Fibroblast of gingiva (primary cell): ENCODE measurements at regions not wholly inside any gene's neighbourhood (a gene's known extent, or its start where the extent isn't known, plus 50 kb on each side); places are given as distances from the start of the nearest gene placed in this dataset.

Experiments used
- DNase-seq: peaks from one replicate; pipeline ENCODE4 v3.0.0-alpha.2; 2011; ENCODE audit warnings: low read depth

DNA sequence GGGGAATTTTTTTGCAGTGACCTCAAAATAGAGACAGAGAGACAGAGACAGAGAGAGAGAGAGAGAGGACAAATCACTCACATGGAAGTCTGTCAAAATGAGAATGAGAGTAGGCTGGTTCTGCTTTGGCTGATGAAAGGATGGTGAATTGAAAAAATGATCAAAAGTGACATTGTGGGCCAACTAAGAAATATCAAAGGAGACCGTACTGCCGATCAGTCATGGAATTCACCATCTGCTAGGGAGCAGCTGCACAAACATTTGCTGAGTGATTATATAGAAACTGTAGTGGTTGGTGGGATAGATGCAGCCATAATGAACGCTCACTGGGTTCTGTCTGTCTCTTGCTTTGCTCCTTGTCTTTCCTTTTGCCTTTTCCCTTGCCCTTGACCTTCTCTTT lies 476.6 kb upstream of the SGCD start:
- DNase-seq, result no peak

DNA sequence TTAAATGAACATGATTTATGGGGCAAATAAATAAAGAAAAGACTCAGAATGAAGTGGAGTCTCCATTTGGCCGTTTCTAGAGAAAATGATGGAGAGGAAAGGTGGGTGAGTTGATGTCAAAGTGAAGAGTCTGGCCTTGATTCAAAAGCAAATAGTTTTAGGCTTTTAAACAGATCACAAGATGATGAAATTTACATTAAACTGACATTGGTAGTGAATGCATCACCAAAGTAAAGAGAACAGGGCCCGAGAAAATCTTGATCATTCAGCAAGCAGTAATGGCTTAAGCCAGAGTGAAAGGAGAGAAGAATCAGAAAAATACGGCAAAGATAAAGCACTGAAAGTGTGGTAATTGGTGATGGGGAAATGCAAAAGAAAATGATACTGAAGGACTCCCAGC lies 460.0 kb upstream of the SGCD start:
- DNase-seq, result no peak

DNA sequence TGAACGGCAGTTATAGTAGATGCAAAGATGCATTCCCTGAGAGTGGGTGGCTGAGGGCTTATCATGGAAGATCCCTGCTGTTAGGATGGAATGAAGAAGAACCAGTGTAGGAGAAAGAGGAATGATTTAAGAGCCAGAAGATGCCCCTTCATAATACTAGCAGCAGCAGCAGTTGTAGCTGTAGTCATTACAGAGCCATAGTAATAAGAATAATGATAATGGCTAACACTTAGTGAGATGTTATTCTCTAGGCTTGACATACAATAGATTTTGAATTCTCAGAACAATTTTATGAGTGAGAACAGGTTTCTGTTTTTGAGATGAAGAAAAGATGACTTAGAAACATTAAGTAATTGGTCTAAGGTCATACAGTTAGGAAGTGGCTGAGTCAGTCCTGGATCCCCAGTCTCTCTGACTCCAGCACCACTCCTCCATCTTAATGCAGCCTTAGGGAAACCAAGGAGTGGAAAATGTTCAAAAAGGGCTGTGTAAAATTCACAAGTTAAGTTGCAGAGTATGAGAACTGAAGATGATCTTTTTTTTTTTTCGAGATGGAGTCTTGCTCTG lies 459.4 kb upstream of the SGCD start:
- DNase-seq, result no peak

DNA sequence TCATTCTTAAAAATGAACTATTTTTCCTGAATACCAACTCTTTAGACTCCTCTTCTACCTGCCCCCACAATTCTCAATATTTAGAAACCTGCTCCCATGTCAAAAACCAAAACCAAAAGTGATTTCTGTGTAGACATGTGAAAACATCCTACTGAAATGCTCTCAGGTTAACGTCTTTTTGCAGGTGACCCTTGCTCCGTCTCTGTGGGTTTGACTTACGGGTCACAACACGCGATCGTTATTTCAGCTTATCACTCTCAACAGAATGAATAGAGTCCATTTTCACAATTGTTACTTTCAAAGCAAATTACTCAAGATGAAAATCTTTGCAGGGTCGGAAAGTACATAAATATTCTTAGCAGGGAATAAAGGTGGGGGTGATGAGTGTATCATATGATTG lies 456.3 kb upstream of the SGCD start:
- no peak for DNase-seq

DNA sequence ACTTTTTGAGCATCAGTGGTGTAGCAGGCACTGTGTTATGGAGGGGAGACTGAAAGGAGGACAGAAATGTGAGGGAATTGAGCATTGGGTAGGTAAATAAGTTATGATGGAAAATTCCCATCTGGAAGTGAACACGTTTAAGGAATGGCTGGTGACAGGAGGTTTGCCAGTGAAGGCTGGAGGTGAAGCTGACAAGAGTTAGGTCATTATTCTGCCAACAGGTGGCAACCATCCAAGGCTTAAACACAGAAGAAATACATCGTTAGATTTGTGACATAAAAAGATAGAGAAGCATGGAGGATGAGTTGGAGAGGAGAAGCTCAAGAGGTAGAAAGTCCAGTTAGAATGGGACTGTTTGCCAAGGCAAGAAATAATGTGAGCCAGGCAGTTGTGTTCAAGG lies 455.3 kb upstream of the SGCD start:
- DNase-seq, result no peak

DNA sequence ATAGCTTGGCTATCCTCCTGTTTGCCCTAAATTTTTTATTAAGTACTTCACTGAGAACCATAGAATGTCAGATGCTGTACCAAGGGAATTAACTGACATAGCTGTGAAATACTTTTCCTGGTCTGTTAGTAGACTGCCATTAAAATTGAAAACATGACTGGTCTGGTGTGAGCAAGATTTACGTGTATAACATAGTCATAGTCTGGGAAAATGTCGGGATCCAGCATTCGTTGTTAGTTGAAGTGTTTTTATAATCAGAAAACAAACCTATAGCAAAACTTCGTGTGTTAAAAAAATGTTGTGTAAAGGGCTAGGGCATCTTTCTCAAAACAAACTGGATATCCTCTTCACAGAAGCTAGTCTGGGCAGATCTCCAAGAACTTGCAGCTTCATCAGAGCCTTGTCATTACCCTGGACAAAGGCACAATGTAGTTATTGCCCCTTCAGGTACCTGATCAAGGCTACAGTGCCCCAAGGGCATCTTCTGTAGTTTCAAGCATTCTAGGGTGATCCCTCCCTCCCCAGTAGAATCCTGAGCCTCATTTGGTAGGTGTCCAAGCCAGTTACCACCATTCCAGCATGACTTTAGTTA lies 454.2 kb upstream of the SGCD start:
- no peak for DNase-seq

DNA sequence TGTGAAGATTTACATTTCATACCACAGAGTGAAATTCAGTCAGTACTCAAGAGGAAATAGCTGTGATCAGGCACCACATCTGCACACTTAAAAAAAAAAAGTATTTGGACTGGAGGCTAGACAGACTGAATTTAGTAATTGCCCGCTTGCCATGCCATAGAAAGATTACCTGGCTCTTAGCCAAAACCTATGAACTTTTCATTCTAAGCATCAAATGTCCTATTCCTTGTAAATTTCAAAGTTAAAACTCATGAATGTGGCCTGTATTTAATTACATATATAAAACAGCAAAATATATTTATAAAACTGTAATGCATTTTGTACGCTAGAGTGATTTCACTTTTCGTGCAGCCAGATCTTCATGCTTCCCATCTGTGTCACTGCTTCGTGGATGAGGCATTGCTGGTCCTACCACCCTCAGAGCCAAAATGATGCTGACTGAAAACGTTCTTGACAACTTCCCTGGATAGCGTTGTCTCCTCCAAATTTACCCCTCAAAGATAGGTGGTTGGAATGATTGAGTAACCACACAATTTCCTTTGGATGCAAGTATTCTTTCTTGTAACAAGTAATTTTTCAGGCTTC lies 447.9 kb upstream of the SGCD start:
- no peak for DNase-seq

DNA sequence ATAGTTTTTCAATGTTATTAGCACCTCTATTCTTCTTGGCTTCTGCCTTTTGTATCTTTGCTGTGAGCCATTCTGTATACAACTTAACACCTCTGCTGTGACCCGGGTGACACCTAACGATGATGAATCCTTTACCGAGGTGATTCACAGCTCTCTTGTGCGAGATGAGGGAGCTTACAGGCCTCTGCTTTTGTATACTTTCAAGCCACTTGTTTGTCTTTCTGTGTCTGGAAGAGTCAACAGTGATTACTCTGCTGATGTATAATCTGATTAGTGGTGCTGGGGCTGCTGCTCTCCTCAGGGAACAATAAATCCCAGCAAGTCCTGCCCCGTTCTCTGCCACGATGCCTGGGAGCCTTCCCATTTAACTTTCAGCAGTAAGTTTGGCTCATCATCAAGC lies 442.9 kb upstream of the SGCD start:
- DNase-seq, result no peak

DNA sequence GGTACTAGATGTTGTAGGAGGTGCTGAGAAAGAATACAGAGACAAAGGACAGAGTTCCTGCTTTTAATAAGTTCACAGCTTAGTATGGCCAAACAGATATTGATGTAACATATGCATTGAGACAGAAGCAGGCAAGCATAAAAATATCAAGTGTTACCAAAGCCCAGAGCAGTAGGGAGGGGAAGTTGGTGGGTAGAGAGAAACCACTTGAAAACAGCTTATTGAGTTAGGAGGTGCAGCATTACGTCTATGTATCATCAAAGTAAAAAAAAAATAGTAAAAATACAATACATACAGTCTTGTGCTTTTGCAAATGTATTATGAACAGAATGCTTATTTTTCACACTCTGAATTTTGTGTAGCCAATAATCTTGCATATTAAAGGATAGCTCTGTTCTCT lies 441.8 kb upstream of the SGCD start:
- DNase-seq, result no peak

DNA sequence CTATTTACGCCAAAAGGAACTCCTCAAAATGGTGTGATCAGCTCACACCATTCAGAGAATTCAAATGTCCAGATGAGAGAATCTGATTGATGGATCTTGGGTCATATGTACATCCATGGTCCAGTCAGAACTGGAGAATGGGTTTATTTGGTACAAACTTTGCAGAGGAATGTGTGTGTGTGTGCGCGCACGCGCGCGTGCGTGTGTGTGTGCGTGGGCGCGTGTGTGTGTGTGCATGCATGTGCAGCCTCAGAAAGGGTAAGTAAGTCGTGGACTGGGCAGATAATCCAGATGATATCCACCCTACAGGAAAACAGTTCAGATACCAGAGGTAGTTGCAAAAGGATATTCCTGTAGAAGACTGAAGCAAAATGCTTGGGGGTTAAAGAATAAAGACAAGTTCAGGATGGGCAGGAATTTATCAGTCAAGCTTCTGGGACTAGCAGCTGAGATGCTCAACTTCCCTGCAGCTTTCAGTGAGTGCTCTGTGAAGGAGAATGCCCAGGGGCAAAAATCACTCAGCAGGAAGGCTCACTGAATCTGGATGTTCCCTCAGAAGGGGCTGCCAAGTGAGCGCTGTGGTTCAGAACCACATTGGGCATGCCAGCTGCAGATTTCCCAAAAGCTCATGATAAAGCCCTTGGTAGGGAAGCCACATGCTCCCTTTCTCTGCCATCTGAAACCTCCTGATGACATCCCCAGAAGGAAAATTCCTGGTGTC lies 440.5 kb upstream of the SGCD start:
- DNase-seq, result no peak

DNA sequence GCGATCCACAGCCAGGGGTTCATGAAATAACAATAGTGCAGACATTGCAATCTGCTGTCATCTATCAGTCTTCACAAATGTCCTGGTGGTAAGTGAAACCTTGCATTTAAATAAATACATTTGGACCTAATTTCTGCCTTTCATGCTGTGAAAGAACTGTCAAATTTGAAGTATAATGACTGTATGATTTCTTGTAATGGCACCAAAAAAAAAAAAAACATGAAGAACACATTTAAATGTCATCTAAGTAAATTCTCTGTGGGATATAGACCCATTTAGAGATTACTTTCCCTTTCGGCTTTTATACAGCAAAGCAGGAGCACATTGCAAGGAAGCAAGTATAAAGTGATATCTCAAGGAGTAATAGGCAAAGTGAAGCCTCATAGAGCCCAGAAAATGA lies 431.5 kb upstream of the SGCD start:
- no peak for DNase-seq

DNA sequence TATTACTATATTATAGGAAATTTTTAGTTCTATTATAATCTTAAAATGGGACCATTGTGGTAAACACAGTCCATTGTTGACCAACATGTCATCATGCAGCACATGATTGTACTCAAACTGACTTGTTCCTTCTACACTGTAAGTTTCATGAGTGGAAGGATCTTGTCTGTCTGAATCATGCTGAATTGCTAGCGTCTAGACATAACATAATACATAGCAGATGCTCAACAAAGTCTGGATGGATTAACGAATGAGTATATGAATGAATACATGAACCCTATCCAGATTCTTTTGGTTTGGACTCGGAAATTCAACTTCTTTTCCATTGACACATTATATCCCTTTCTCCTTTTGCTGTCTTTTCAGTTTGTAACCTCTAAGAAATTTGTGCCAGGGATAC lies 429.2 kb upstream of the SGCD start:
- DNase-seq, result no peak

DNA sequence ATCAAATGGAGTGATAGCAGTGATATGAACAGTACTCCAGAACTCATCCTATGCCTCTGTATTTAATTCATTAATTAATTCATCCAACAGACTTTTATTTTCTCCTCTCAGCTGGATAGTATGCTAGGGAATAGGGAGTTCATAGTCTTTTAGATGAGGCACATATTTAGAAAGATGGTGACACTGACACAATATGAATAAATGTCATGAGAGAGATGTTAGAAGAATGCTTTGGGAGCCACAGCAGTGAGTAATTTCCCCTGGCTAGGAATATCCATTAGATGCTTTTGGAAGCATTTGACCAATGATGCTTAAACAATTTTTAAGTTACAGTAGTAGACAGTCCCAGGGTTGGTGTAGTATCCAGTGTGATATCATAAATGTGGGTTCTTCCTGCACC lies 428.7 kb upstream of the SGCD start:
- no peak for DNase-seq

DNA sequence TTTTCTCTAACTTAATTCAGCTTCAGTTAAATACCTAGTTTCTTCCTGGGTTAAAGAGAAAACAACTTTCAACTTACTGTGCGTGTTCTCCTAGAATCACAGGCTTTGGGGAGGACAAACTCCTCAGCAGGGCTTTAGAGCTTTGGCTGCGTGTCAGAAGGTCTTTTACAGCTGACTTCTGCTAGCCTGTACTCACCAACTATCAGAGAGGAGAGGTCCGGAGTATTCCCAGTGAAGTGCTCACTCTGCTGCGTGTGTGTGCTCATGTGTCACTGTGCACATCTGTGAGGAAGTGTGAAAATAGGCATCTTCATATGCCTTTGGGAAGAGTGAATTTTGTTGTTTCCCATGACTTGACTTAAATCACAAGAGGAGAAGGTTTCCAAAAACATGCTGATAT lies 423.2 kb upstream of the SGCD start:
- DNase-seq, result no peak

DNA sequence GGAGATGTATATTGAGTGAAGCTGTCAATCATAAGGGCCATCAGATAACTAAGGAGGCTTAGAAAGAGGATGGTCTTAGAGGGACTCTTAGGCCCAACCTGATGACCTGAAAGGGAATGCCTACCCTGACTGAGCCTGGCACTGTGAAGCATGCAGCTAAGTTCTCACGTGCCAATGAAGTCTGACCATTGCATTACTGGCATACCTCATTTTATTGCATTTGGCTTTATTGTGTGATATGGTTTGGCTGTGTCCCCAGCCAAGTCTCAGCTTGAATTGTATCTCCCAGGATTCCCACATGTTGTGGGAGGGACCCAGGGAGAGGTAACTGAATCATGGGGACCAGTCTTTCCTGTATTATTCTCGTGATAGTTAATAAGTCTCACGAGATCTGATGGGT lies 421.6 kb upstream of the SGCD start:
- DNase-seq, result no peak

DNA sequence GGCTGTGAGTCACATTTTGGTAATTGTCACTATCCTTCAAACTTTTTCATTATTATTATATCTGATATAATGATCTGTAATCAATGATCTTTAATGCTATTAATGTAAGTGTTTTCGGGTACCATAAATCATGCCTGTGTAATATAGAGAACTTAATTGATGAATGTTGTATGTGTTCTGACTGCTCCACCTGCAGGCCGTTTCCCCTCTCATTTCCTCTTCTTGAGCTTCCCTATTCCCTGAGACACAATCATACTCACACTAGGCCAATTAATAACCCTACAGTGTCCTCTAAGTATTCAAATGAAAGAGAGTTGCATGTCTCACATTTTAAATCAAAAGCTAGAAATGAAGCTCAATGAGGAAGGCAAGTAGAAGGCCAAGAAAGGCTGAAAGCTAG lies 420.9 kb upstream of the SGCD start:
- no peak for DNase-seq

DNA sequence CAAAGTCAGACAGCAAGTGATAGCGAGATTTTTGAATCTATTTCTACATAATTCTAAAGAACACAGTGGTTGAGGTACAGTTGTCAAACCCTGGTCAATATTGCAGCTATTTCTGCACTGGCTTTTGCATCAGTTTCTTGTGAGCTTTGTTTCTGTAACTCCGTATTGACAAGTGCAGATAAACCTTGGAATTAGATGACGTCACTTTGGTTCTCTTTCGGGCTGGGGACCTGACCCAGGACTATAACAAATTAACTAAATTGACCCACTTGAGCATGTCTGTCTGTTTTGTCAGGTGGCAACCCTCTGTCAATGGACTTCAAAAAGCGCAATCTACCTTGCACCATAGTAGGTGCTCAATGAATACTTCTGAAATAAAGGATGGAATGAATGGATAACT lies 418.4 kb upstream of the SGCD start:
- no peak for DNase-seq

DNA sequence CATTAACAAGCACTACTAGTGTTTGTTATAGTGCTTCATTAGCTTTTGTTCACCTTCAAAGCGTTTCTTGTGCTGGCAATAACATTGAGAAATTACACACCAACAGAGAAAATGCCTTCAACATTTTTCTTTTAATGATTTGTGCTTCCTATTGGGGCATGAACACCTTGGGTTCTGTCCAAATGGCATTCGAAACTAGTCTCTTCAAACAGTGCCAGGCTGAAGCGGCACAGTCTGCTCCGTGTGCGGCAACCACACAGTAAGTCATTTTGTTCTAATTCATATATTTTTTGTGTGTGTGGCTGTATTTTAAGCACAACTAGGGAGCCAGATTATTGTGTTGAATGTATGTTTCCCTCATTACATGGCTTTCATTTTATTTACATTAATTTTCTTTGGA lies 414.7 kb upstream of the SGCD start:
- DNase-seq, result no peak

DNA sequence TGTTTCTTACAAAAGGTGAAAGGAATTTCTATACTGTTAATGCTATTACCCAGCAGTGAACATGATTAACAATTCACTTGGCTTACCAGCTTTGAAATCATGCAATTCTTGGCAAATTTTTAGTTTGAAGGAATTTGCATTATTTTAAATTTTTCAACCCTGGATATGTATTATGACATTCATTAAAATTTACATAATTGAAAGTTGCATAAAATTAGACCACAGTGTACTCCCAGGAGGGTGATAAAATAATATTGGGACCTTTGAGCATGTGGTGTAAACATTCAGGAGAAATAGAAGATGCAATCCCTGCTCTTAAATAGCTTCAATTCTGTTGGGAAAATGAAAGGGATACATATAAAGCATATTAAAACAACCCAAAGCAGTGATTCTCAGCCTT lies 412.2 kb upstream of the SGCD start:
- no peak for DNase-seq

DNA sequence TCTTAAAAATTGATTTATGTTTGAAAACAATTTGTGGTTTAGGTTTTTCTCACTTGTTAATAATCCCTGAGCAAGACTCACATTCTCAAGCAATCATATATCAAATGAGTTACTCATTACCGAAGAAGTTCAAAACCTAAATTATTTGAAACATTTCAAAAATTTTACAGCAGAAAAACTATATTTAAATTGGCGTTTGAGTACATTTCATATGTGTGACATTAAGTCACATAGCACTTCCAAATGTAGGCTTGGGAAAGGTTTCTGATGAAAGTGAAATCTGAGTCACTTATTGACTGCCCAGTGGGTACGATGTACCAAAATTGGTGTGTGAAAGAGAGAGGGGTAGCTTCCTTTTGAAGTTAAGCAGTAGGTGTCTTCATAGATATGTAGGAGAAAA lies 411.4 kb upstream of the SGCD start:
- DNase-seq, result no peak

DNA sequence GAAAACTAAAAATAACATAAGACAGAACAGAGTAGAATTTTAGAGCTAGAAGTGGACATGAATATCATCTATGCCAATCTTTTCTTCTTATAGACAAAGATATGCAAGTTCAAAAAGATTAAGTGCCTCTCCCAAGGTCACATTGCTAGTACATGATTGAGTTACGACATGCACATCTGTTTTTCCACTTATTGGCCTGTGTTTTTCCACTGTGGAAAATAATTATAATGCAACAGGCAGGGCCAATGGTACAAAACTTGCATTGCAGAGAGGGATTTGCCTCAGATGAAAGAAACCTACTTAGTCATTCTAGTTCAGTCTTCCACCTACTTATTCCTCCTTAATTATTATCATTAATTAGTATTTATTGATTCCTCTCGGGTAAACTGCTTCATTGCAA lies 407.8 kb upstream of the SGCD start:
- no peak for DNase-seq

DNA sequence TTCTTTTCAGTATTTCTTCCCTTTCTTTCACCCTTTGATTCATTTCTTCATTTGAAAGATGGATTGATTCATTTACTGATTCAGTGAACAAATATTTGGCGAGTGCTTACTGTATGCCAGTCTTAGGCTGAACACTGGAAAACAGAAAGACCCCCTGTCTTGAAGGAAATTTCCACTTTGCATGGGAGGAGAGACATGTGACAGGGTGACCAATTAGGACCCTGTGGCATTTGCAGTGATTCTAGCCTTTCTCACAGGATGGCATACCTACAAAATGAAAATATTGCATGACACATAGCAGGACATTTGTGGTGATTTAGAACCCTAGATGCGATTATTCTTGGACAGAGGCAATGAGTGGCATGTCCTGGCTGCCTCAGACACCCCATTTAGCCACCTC lies 407.2 kb upstream of the SGCD start:
- DNase-seq, result no peak

DNA sequence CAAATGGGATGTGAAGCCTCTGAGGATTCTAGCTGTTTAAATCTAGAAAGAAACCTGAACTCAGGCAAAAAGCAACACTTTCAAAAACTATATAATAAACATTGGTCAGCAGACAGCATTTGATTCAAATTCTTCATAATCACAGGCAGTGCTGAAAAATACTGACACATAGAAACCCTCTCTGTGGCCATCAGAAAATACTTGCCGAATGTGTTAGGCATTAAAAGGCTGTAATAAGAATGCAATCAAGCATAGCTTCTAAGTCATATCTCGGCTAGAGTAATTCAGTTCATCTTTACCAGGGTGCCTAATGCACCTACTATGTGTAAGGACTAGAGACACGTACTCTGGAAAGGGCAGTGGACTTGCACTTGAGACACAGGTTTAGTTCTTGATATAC lies 405.3 kb upstream of the SGCD start:
- no peak for DNase-seq

DNA sequence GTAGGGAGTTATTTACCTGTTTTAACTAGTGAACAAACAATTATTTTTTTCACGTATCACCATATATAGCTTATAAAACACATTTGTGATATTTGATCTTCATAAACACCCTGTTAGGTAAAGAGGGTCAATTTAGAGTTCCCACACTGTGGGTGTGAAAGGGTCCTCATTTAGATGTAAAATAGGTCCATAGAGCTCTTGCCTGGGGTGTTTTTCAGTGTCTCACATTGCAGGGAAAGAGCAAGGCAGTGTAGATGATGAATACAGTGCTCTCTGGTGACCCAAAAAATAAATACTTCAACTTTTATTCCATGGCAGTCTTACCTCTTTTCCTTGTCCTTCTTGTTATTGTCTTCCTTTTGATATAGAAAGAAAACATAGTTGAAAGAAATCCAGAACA lies 403.2 kb upstream of the SGCD start:
- DNase-seq, result no peak
